Stimulated activated CD4-positive, alpha-beta T cell treated with anti-CD3 and anti-CD28 coated beads, TNF-alpha, amount 100 ng/mL, for 4 hours (primary cell): ENCODE measurements at regions not wholly inside any gene's neighbourhood (a gene's known extent, or its start where the extent isn't known, plus 50 kb on each side); places are given as distances from the start of the nearest gene placed in this dataset.

Experiments used
- DNase-seq, 3 experiments: peaks; one replicate each; pipeline ENCODE4 v3.0.0-alpha.2; 2020; ENCODE audit warnings: low read depth in 3 of 3

- DNase-seq: no peak
These were observed 49.8 kb upstream of the AGPS start for GRCh38 chr2:177342736-177343135.
